ENCODE measurements at regions not wholly inside any gene's neighbourhood (a gene's known extent, or its start where the extent isn't known, plus 50 kb on each side); places are given as distances from the start of the nearest gene placed in this dataset.

DNA sequence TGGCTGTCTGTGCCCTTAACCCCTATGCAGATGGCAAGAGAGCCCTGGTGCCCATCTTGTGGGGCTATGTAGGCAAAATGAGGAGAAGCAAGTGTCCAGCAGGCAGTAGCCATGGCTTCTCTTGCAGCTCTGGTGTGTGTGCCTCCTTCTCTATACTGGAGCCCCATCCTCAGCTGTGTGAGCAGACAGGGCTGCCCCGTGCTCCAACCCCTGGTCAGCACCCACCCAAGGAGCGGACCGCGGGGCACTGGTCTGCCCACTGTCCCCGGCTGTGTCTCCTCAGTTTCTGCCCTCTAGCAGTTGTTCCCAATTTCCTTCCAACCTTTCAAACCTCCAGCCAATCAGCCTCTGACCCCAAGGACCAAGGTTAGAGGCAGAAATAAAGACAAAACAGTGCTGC is 134.9 kb upstream of the GLI2 start:
- Histone ChIP-seq H3K9me3 (no peaks in the 10 kb centered on the region), H3K4me1 (no peaks in the 10 kb centered on the region)
- TF ChIP-seq CTCF (IDR thresholded peaks at IDR 0.05) (no peak), POLR2A (IDR thresholded peaks at IDR 0.05) (no peak)

DNA sequence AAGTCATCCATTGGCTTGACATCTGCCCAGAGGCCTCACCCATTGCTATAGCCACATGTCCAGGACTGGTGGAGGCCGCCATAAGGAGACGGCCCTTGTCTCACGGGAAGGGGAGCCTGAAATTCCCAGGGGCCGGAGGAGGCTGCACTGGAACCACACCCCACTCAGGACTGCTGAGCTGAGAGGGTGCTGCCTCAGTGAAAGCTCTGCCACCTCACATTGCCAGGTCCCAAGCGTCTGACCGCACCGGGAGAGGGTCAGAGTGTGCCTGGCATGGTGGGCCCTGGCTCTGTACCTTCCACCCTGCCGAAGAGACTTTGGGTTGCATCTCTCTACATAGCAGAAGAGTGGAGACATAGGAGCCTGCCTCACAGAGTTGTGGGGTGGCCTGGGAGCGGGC is 134.1 kb upstream of the GLI2 start:
- no peaks in the 10 kb centered on the region for H3K27me3 ChIP-seq
- DNase-seq, result peak in 1 of 3 donors; percentile 21
- no peaks in the 10 kb centered on the region for H3K4me1 ChIP-seq
- no peak overlapping the region for H3K27ac ChIP-seq
- no peaks in the 10 kb centered on the region for H3K9me3 ChIP-seq
- H3K36me3 ChIP-seq, result no peaks in the 10 kb centered on the region
- no peak for TF ChIP-seq POLR2A (IDR thresholded peaks at IDR 0.05)
- no peak for TF ChIP-seq CTCF (IDR thresholded peaks at IDR 0.05)
- no peak overlapping the region for H3K4me3 ChIP-seq

More for the DNA sequence above, 134.9 kb upstream of the GLI2 start:
- no peak overlapping the region for H3K4me3 ChIP-seq
- no peak overlapping the region for H3K27ac ChIP-seq
- no peaks in the 10 kb centered on the region for H3K36me3 ChIP-seq
- H3K27me3 ChIP-seq, result no peaks in the 10 kb centered on the region
- peak in 1 of 3 donors; percentile 15 for DNase-seq

DNA sequence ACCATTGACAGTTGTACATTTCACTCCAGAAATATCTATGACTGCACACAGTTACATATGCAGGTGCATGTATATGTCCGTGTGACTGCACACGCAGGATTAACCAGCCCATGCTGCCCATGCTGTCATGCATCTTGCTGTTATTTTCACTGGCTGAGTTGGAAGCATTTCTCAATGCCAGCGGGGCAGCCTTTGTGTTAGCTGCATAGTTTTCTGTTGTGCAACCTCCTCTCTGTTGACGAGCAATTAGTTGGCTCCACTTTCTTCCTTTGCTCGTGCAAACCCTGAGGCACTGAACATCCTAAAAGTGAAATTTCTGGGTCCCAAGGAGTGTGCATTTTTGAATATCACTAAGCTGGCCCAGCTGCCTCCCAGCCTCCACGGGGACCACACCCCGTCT is 133.4 kb upstream of the GLI2 start:
- Histone ChIP-seq H3K9me3 (no peaks in the 10 kb centered on the region), H3K27me3 (no peaks in the 10 kb centered on the region), H3K27ac (no peak overlapping the region), H3K4me1 (no peaks in the 10 kb centered on the region), H3K36me3 (no peaks in the 10 kb centered on the region), H3K4me3 (no peak overlapping the region)
- DNase-seq, result no peak
- no peak for TF ChIP-seq POLR2A (IDR thresholded peaks at IDR 0.05)
- no peak for TF ChIP-seq CTCF (IDR thresholded peaks at IDR 0.05)

DNA sequence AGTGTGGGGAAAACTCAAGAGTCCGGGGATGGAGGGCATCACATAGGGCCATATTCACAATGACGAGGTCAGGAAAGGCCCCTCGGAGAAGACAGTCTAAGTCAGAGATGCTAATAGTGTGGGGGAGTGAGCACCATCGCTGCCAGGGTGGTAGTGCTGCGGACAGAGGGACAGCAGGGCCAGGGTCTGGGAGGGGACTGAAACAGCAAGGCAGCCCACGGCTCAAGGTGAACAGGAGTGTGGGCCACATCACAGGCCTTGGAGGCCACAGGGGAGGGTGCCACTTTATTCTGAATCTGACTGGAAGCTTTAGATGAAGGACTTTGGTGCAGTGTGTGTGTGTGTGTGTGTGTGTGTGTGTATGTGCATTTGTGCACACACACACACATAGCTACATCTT is 130.9 kb upstream of the GLI2 start:
- Histone ChIP-seq H3K9me3 (no peaks in the 10 kb centered on the region), H3K27me3 (no peaks in the 10 kb centered on the region), H3K27ac (no peak overlapping the region), H3K4me1 (no peaks in the 10 kb centered on the region), H3K36me3 (no peaks in the 10 kb centered on the region), H3K4me3 (no peak overlapping the region)
- DNase-seq, result peak in 1 of 3 donors; percentile 15
- TF ChIP-seq CTCF (IDR thresholded peaks at IDR 0.05), result no peak
- TF ChIP-seq POLR2A (IDR thresholded peaks at IDR 0.05), result no peak

- DNase-seq, result peak in 1 of 3 donors; percentile 35
- Histone ChIP-seq H3K36me3 (no peaks in the 10 kb centered on the region), H3K4me1 (no peaks in the 10 kb centered on the region)
Measured at GRCh38 chr2:120605231-120605935, 130.3 kb upstream of the GLI2 start.

More at GRCh38 chr2:120605231-120605935, 130.3 kb upstream of the GLI2 start:
- TF ChIP-seq CTCF (IDR thresholded peaks at IDR 0.05) (no peak), POLR2A (IDR thresholded peaks at IDR 0.05) (no peak)
- Histone ChIP-seq H3K27ac (no peak overlapping the region), H3K4me3 (no peak overlapping the region), H3K9me3 (no peaks in the 10 kb centered on the region), H3K27me3 (no peaks in the 10 kb centered on the region)
